OCI-LY3 (cell line): ENCODE measurements at regions not wholly inside any gene's neighbourhood (a gene's known extent, or its start where the extent isn't known, plus 50 kb on each side); places are given as distances from the start of the nearest gene placed in this dataset.

Experiments used
- CTCF ChIP-seq: fragments of 200-600, 300-600 bp; sonication (generic); IDR thresholded peaks from 2 replicates; pipeline ENCODE4 v1.5.1; 2014; ENCODE audit warnings: antibody characterized with exemption, low read length, low read depth
- EZH2phosphoT487 ChIP-seq: fragments of 200-600 bp; shearing (Covaris generic); IDR thresholded peaks from 2 replicates; pipeline ENCODE4 v1.6.1; 2018; ENCODE audit warnings: antibody characterized with exemption, mixed run types, low read depth

GRCh38 chr7:108735814-108736213 is 166.1 kb downstream of the DNAJB9 start:
- TF ChIP-seq CTCF: no peak
- TF ChIP-seq EZH2phosphoT487: no peak
